ENCODE measurements at regions not wholly inside any gene's neighbourhood (a gene's known extent, or its start where the extent isn't known, plus 50 kb on each side); places are given as distances from the start of the nearest gene placed in this dataset.
"Not testable (repeated sequence)": the region's sequence is repeated elsewhere in the genome, so short reads cannot be mapped to it uniquely, and the experiment has no call there.

GRCh38 chr5:88634014-88634413 is 249.0 kb downstream of the MEF2C start:
- no peak overlapping the region for H3K9ac ChIP-seq (ENCODE audit: low read depth, low read length)
- no peak overlapping the region for H3K4ac ChIP-seq (ENCODE audit: low read depth, low read length)
- no peak for TF ChIP-seq CHD1 (IDR thresholded peaks at IDR 0.05; ENCODE audit: low read depth, low read length)
- TF ChIP-seq FOS (IDR thresholded peaks at IDR 0.05; ENCODE audit: low read depth, low read length), result no peak
- no peak for TF ChIP-seq RAD21 (IDR thresholded peaks at IDR 0.05; ENCODE audit: low read length)
- TF ChIP-seq SMC3 (IDR thresholded peaks at IDR 0.05; ENCODE audit: low read depth, low read length), result no peak
- no peak for TF ChIP-seq MXI1 (IDR thresholded peaks at IDR 0.05; ENCODE audit: borderline replicate concordance, low read depth, low read length)
- BruUV-seq (replicated peaks), result no TSS peak
- no peak overlapping the region for H4K91ac ChIP-seq (ENCODE audit: insufficient read depth, low read depth, low read length)
- H4K5ac ChIP-seq (ENCODE audit: low read depth, low read length), result no peak overlapping the region
- ChIA-PET CTCF (no interaction called here), POLR2A (ENCODE audit: unreplicated experiment) (no interaction called here)
- no peak overlapping the region for H3K4me3 ChIP-seq (ENCODE audit: insufficient read depth, low read depth, low read length)
- no peak overlapping the region for H3K56ac ChIP-seq (ENCODE audit: extremely low read depth, insufficient read depth, low read length)
- H4K8ac ChIP-seq (ENCODE audit: low read depth in 2 of 2, low read length in 2 of 2), result no peak overlapping the region
- H3K18ac ChIP-seq (ENCODE audit: low read depth, low read length), result no peak overlapping the region
- no peak overlapping the region for H3K4me2 ChIP-seq (ENCODE audit: low read depth, low read length)
- H3K4me1 ChIP-seq (ENCODE audit: control insufficient read depth, insufficient read depth, low read length), result no peaks in the 10 kb centered on the region
- no peak overlapping the region for H2BK120ac ChIP-seq (ENCODE audit: low read depth, low read length)
- ATAC-seq (ENCODE audit: low read depth) (no peak), DNase-seq (no peak)
- no peaks in the 10 kb centered on the region for H3K79me1 ChIP-seq (ENCODE audit: low read depth in 1 of 2, low read length in 2 of 2)
- no peak overlapping the region for H2AFZ ChIP-seq (replicated peaks; ENCODE audit: low read length, poor library complexity)
- H3K27ac ChIP-seq (ENCODE audit: insufficient read depth, low read length), result no peak overlapping the region
- H3K9me1 ChIP-seq (ENCODE audit: insufficient read depth, low read length), result no peaks in the 10 kb centered on the region
- no CpG with 5 or more reads among the region's 2 CpGs for WGBS, 2 experiments (ENCODE audit: extremely low coverage in 2 of 2, insufficient read length in 1 of 2)
- H3K9me3 ChIP-seq (ENCODE audit: control insufficient read depth, insufficient read depth, low read length), result no peaks in the 10 kb centered on the region
- H2AK5ac ChIP-seq (ENCODE audit: low read depth, low read length), result no peak overlapping the region
- H2BK15ac ChIP-seq (ENCODE audit: low read depth, low read length), result no peak overlapping the region
- no peak overlapping the region for H3K23ac ChIP-seq (ENCODE audit: low read depth, low read length)
- no peaks in the 10 kb centered on the region for H4K20me1 ChIP-seq (ENCODE audit: insufficient read depth, low read length)
- no peak overlapping the region for H2BK20ac ChIP-seq (ENCODE audit: low read depth, low read length)
- intact Hi-C loops (cut with micrococcal nuclease), result no loop called here
- no peak overlapping the region for H2BK5ac ChIP-seq (ENCODE audit: low read depth, low read length, poor library complexity, severe bottlenecking)
- no peaks in the 10 kb centered on the region for H3K36me3 ChIP-seq (ENCODE audit: control insufficient read depth, insufficient read depth, low read length)
- no peak overlapping the region for H2AK9ac ChIP-seq (replicated peaks; ENCODE audit: low read depth, low read length, poor library complexity)
- H3K14ac ChIP-seq (replicated peaks; ENCODE audit: low read depth, low read length), result no peak overlapping the region
- in situ Hi-C loops (cut with MboI; ENCODE audit: low sequenced_read_pairs), result no loop called here
- dilution Hi-C loops (cut with HindIII; ENCODE audit: low sequenced_read_pairs, unreplicated experiment), result no loop called here
- no peaks in the 10 kb centered on the region for H3K27me3 ChIP-seq (ENCODE audit: control insufficient read depth, insufficient read depth, low read length)

- H4K8ac ChIP-seq (ENCODE audit: low read depth in 2 of 2, low read length in 2 of 2); H3K23ac ChIP-seq (ENCODE audit: low read depth, low read length); H3K36me3 ChIP-seq (ENCODE audit: control insufficient read depth, insufficient read depth, low read length); dilution Hi-C loops (cut with HindIII; ENCODE audit: low sequenced_read_pairs, unreplicated experiment); H2AK5ac ChIP-seq (ENCODE audit: low read depth, low read length); DNase-seq; in situ Hi-C loops (cut with MboI; ENCODE audit: low sequenced_read_pairs); POLR2A ChIA-PET (ENCODE audit: unreplicated experiment); H2AFZ ChIP-seq (replicated peaks; ENCODE audit: low read length, poor library complexity); H3K4me1 ChIP-seq (ENCODE audit: control insufficient read depth, insufficient read depth, low read length); ATAC-seq (ENCODE audit: low read depth); H3K9ac ChIP-seq (ENCODE audit: low read depth, low read length); H3K56ac ChIP-seq (ENCODE audit: extremely low read depth, insufficient read depth, low read length); H3K9me3 ChIP-seq (ENCODE audit: control insufficient read depth, insufficient read depth, low read length); H3K4me3 ChIP-seq (ENCODE audit: insufficient read depth, low read depth, low read length); H2BK120ac ChIP-seq (ENCODE audit: low read depth, low read length); H4K5ac ChIP-seq (ENCODE audit: low read depth, low read length); H3K27ac ChIP-seq (ENCODE audit: insufficient read depth, low read length); CTCF ChIA-PET; H3K9me1 ChIP-seq (ENCODE audit: insufficient read depth, low read length); BruUV-seq (replicated peaks); H2BK20ac ChIP-seq (ENCODE audit: low read depth, low read length); H2BK5ac ChIP-seq (ENCODE audit: low read depth, low read length, poor library complexity, severe bottlenecking); intact Hi-C loops (cut with micrococcal nuclease); H2AK9ac ChIP-seq (replicated peaks; ENCODE audit: low read depth, low read length, poor library complexity); H3K4ac ChIP-seq (ENCODE audit: low read depth, low read length); H4K20me1 ChIP-seq (ENCODE audit: insufficient read depth, low read length); H3K14ac ChIP-seq (replicated peaks; ENCODE audit: low read depth, low read length); H3K4me2 ChIP-seq (ENCODE audit: low read depth, low read length); H3K18ac ChIP-seq (ENCODE audit: low read depth, low read length); H3K27me3 ChIP-seq (ENCODE audit: control insufficient read depth, insufficient read depth, low read length); H2BK15ac ChIP-seq (ENCODE audit: low read depth, low read length); H4K91ac ChIP-seq (ENCODE audit: insufficient read depth, low read depth, low read length); H3K79me1 ChIP-seq (ENCODE audit: low read depth in 1 of 2, low read length in 2 of 2): not testable (repeated sequence)
- WGBS, 2 experiments (ENCODE audit: extremely low coverage in 2 of 2, insufficient read length in 1 of 2), result no CpG with 5 or more reads among the region's 5 CpGs
Observed at GRCh38 chr5:88622890-88623289, 260.1 kb downstream of the MEF2C start.

Measured in IMR-90 (cell line).